Heart left ventricle (tissue), 13 donors: ENCODE measurements at regions not wholly inside any gene's neighbourhood (a gene's known extent, or its start where the extent isn't known, plus 50 kb on each side); places are given as distances from the start of the nearest gene placed in this dataset.

Experiments used
- CTCF ChIP-seq, 12 donors: fragments of 200-600 bp; sonication (generic) in 4 of 12; IDR thresholded peaks; one replicate each; pipeline versions ENCODE4 v1.5.0 to v1.8.0; 2018 to 2022; ENCODE audit warnings: antibody characterized with exemption in 12 of 12, mild to moderate bottlenecking in 5 of 12
- POLR2A ChIP-seq, 2 donors: fragments of 450-650 bp; IDR thresholded peaks; one replicate each; pipeline ENCODE4 v1.6.1; 2017; ENCODE audit warnings: antibody characterized with exemption in 2 of 2, mild to moderate bottlenecking in 2 of 2, moderate library complexity in 2 of 2
- donor health status: ischemic (EF 13 %, LVEDD 7.1; RV severe dilation, severe dysfunction).
- donor health status: DM: no; HTN: yes; CAD: no.
- donor health status: DM: no; HTN: no; CAD: no.
- donor health status: ischemic (EF 25% LVEDD 6.9; RV normal size, moderate dysfunction).
- donor health status: ischemic (EF 25% LVEDD 5.7; RV mildly dilated, moderate dysfunction).
- donor health status: ischemic (EF 35%, LVEDD 5.7; RV mildly dilated, moderate dysfunction).
- donor health status: nonischemic (EF 11% LVEDD 7.7; RV severe dilation, severe dysfunction).
- donor health status: DM: yes; HTN: yes; CAD: no.
- donor health status: PGD.
- donor health status: ischemic (EF 29% LVEDD 5.4; RV normal size, mild dysfunction).
- donor health status: nonischemic (EF 23%, LVEDD 6.1; RV moderate dilation, normal function).

- no peak for TF ChIP-seq CTCF (IDR thresholded peaks at IDR 0.05)
- no peak for TF ChIP-seq POLR2A (IDR thresholded peaks at IDR 0.05)
Measured at GRCh38 chr2:129757366-129757914, 222.0 kb upstream of the RAB6C start.
